ENCODE measurements at regions not wholly inside any gene's neighbourhood (a gene's known extent, or its start where the extent isn't known, plus 50 kb on each side); places are given as distances from the start of the nearest gene placed in this dataset.

DNA sequence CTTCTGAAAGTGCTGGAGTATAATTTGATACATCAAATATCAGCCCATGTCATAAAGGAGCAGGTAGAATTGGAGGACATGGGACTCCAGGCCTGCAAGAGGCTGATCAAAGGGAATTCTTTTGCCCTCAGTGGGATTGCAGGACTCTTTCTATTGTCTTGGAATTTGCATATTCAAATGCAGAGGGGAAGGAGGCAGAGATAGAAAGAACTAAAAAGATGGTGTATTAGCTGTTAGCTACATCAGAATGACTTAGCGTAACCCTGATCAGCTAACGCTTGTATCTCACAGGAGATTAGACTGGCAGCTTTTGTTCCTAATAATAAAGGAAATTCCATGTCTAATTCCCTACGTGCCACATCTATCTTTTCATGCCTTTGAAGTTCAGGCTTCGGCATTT lies 1014.7 kb upstream of the RBFOX1 start:
- DNase-seq (ENCODE audit: low spot score), result no peak
- no TSS peak for BruUV-seq (replicated peaks)
- no peaks in the 10 kb centered on the region for H3K27me3 ChIP-seq (ENCODE audit: control insufficient read depth in 1 of 2, insufficient read depth in 2 of 2, low read length in 2 of 2)
- no peak overlapping the region for H3K27ac ChIP-seq (ENCODE audit: extremely low read length, insufficient read depth, low read length)
- H2AFZ ChIP-seq (ENCODE audit: low read length), result no peak overlapping the region
- H3K9me3 ChIP-seq (ENCODE audit: low read length), result peaks cover 40% of the 10 kb centered on the region
- H3K4me1 ChIP-seq (ENCODE audit: insufficient read depth, low read length), result no peaks in the 10 kb centered on the region
- FAIRE-seq, result no peak
- no peak overlapping the region for H3K4me3 ChIP-seq (replicated peaks in 1 of 3; ENCODE audit: insufficient read depth in 1 of 3, low read depth in 2 of 3, low read length in 3 of 3)
- 28% methylated on average over 4 of the region's 4 CpGs for WGBS (ENCODE audit: low lambda C conversion rate)
- CTCF ChIA-PET (ENCODE audit: low intra/inter-chr PET ratio, low total read pairs), result no interaction called here
- H3K79me2 ChIP-seq (ENCODE audit: insufficient read depth, low read length), result no peaks in the 10 kb centered on the region
- ATAC-seq, result no peak
- H4K20me1 ChIP-seq (ENCODE audit: insufficient read depth, low read length), result no peaks in the 10 kb centered on the region
- intact Hi-C loops (cut with micrococcal nuclease; ENCODE audit: unreplicated experiment) (no loop called here), in situ Hi-C loops (cut with HindIII; ENCODE audit: extremely low pct_ligation_motif_present, low pct_unique_long_range_greater_than_20kb) (no loop called here)
- H3K36me3 ChIP-seq (replicated peaks in 1 of 2; ENCODE audit: control insufficient read depth in 1 of 2, insufficient read depth in 2 of 2, low read length in 2 of 2), result no peaks in the 10 kb centered on the region
- no peak overlapping the region for H3K9ac ChIP-seq (ENCODE audit: insufficient read depth, low read depth, low read length)
- POLR2A ChIA-PET, result no interaction called here
- H3K4me2 ChIP-seq (ENCODE audit: low read depth, low read length), result no peak overlapping the region
- TF ChIP-seq ATF6 (CRISPR knock-in tag; conservative IDR thresholded peaks at IDR 0.05), result no peak
- no peak for TF ChIP-seq STAT5B (CRISPR knock-in tag; IDR thresholded peaks at IDR 0.05)
- TF ChIP-seq, protein P1, sequence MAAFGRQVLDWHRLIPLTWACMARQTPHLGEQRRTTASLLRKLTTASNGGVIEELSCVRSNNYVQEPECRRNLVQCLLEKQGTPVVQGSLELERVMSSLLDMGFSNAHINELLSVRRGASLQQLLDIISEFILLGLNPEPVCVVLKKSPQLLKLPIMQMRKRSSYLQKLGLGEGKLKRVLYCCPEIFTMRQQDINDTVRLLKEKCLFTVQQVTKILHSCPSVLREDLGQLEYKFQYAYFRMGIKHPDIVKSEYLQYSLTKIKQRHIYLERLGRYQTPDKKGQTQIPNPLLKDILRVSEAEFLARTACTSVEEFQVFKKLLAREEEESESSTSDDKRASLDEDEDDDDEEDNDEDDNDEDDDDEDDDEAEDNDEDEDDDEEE (CRISPR knock-in tag; IDR thresholded peaks at IDR 0.05), result no peak
- no peak for TF ChIP-seq SKIL (CRISPR knock-in tag; IDR thresholded peaks at IDR 0.05; ENCODE audit: borderline replicate concordance)
- no peak for TF ChIP-seq STAG1 (CRISPR knock-in tag; IDR thresholded peaks at IDR 0.05)
- no peak for TF ChIP-seq ARNTL (CRISPR knock-in tag; IDR thresholded peaks at IDR 0.05)
- TF ChIP-seq PLRG1 (conservative IDR thresholded peaks at IDR 0.05), result no peak
- TF ChIP-seq PCBP2 (optimal IDR thresholded peaks at IDR 0.05; ENCODE audit: low read depth, low read length, poor library complexity, severe bottlenecking), result no peak
- TF ChIP-seq HNF1A (IDR thresholded peaks at IDR 0.05; ENCODE audit: low read depth), result no peak
- no peak for TF ChIP-seq HNF1A (CRISPR knock-in tag; IDR thresholded peaks at IDR 0.05; ENCODE audit: borderline replicate concordance)
- TF ChIP-seq ZNF839 (CRISPR knock-in tag; IDR thresholded peaks at IDR 0.05; ENCODE audit: borderline replicate concordance), result no peak
- TF ChIP-seq PAX8 (CRISPR knock-in tag; IDR thresholded peaks at IDR 0.05; ENCODE audit: borderline replicate concordance), result no peak
- TF ChIP-seq SIN3B (IDR thresholded peaks at IDR 0.05; ENCODE audit: low read length), result no peak
- TF ChIP-seq, protein P2, sequence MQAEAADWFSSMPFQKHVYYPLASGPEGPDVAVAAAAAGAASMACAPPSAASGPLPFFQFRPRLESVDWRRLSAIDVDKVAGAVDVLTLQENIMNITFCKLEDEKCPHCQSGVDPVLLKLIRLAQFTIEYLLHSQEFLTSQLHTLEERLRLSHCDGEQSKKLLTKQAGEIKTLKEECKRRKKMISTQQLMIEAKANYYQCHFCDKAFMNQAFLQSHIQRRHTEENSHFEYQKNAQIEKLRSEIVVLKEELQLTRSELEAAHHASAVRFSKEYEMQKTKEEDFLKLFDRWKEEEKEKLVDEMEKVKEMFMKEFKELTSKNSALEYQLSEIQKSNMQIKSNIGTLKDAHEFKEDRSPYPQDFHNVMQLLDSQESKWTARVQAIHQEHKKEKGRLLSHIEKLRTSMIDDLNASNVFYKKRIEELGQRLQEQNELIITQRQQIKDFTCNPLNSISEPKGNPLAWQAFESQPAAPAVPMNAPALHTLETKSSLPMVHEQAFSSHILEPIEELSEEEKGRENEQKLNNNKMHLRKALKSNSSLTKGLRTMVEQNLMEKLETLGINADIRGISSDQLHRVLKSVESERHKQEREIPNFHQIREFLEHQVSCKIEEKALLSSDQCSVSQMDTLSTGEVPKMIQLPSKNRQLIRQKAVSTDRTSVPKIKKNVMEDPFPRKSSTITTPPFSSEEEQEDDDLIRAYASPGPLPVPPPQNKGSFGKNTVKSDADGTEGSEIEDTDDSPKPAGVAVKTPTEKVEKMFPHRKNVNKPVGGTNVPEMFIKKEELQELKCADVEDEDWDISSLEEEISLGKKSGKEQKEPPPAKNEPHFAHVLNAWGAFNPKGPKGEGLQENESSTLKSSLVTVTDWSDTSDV (CRISPR knock-in tag; IDR thresholded peaks at IDR 0.05), result no peak

All from HepG2 (cell line).